ENCODE measurements at regions not wholly inside any gene's neighbourhood (a gene's known extent, or its start where the extent isn't known, plus 50 kb on each side); places are given as distances from the start of the nearest gene placed in this dataset.

GRCh38 chr22:49305214-49305965, 522.3 kb downstream of the BRD1 start:
- DNase-seq (ENCODE audit: low read depth in 2 of 2), result peak; percentile 45 to 48

DNA sequence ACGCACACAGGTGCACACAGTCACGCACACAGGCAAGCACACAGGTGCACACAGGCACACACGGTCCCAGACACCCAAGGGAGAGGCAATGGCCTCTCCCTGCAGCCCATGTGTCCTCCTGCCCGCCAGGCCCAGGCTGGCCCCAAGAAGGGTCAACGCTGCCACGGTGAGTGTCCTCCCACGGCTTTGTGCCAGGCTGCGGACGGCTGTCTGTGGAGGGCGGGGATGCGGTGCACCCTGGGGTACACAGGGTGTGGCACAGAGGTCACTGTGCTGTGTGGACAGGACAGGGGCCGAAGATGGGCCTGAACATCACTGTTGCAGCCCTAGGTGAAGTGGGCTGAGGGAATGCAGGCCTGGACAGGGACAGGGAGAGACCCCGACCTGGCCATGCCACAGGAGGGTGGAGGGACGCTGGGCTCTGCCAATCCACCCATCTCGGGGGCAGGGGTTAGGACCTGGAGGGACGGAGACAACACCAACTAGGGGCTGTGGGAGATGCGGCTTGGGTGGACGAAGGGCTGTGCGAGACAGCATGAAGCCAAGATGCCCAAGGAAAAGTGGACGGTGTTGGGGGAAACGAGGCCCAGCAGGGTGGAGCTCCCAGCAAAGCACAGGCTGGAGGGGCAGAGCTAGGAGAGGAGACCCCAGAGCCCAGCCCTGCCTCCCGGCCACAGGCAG, 523.8 kb downstream of the BRD1 start:
- DNase-seq (ENCODE audit: low read depth in 2 of 2), result no peak

DNA sequence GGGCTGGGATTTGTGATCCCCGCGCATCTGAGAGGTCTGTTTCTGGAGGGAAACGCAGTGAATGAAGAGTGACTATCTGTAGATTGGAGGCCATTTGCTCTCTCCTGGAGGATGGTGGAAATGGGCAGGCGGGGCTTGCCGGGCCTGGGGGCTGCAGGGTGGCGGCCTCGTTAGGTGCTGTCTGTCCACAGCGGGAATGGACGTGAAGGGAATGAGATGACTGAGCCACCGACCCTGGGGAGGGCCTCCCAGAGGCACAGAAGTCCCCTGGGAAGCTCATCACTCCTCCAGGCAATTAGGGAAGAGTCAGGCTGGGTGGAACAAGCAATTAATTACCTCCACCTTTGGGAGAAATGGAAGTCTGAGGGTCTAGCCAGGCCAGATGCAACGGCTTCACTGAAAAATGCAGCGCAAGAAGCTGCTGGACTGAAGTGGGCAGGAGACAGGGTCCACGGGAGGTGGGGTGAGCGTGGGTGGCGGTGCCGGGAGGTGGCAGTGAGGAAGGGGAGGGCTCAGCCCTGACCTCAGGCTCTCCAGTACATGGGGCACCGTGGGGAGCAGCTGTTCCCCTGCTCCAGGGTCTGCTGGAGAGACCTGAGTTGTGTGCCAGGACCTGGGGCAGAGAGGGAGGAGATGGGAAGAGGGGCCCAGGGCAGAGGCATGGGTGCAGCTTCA, 524.5 kb downstream of the BRD1 start:
- DNase-seq (ENCODE audit: low read depth in 2 of 2), result no peak

DNA sequence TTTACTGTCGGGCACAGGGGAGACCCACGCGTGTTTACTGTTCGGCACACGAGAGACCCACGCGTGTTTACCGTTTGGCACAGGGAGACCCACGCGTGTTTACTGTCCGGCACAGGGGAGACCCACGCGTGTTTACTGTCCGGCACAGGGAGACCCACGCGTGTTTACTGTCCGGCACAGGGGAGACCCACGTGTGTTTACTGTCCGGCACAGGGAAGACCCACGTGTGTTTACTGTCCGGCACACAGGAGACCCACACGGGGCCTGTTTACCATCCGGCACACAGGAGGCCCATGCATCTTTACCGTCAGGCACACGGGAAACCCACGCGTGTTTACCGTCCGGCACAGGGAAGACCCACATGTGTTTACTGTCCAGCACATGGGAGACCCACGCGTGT, 525.1 kb downstream of the BRD1 start:
- no peak for DNase-seq (ENCODE audit: low read depth in 2 of 2)

GRCh38 chr22:49302150-49302460, 525.6 kb downstream of the BRD1 start:
- no peak for DNase-seq (ENCODE audit: low read depth in 2 of 2)

DNA sequence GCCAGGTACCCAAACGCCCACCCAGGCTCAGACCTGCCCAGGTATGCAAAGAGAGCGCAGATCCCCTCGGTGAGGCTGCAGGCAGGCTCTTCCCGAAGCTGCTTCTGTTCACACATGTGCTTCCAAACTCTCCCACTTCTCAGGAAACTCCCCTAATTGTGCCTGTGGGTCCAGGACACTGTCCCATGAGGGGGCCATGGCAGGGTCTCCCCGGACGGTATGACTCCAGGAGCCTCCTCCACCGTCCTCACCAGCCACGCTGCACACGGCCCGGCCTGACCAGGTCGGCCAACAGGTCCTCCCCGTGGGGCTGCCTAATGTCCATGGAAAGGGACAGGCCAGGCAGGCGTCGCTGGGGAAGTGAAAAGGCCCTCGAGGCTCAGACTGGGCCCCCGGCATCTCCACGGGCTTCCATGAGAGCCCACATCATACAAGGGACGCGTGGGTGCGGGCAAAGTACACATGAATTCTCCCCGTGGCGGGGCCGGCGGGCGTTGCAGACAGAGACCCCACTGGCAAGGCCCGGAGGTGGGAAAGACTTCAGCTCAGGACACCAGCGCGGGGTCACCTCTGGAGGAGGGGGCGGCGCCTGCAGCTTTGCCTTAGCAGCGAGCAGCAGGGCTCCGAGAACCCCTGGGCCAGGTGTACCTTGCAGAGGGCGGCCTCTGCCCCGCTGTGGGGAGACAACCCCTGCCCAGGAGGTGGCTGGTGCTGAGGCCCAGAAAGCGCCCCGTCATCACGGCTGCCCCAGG, 526.1 kb downstream of the BRD1 start:
- no peak for DNase-seq (ENCODE audit: low read depth in 2 of 2)

DNA sequence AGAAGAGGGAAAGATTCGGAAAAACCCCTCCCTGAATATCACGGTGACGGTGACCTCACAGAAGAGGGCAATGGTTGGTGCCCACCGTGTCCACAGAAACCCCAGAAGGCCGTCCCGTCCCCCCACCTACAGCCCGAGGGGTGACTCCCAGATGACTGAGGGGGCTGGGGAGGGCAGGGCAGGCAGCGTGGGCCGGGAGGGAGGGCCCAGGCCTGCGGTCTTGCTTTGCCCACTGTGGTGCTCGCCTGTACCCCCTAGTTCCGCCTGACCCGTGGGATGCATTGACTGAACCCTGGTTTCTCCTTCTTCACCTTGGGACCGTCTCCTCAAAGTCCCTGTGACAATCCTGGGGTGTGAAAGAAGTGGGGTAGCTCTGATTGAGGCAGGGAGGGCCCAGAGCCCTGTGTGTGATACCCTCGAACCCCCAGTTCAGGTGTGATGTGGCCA, 526.7 kb downstream of the BRD1 start:
- DNase-seq (ENCODE audit: low read depth in 2 of 2), result no peak

DNA sequence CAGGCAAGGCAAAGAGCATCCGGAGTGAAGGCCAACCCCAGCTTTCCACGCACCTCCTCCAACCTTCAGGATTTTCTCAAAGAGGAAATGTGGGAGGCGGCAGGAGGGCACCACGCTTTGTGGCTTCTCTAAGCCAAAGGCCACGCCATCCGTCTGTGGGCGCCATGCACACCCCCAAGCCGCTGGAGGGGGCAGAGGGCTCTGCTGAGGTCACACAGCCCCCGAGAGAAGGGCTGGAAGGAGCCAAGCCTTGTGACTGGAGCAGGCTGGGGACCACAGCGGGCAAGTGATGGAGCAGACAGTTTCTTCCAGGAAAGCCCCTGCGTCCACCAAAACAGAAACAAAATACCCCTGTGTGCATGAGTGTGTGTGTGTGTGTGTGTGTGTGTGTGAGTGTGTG, 527.4 kb downstream of the BRD1 start:
- DNase-seq (ENCODE audit: low read depth in 2 of 2), result no peak

GRCh38 chr22:49299821-49300231, 527.8 kb downstream of the BRD1 start:
- DNase-seq (ENCODE audit: low read depth in 2 of 2), result no peak

DNA sequence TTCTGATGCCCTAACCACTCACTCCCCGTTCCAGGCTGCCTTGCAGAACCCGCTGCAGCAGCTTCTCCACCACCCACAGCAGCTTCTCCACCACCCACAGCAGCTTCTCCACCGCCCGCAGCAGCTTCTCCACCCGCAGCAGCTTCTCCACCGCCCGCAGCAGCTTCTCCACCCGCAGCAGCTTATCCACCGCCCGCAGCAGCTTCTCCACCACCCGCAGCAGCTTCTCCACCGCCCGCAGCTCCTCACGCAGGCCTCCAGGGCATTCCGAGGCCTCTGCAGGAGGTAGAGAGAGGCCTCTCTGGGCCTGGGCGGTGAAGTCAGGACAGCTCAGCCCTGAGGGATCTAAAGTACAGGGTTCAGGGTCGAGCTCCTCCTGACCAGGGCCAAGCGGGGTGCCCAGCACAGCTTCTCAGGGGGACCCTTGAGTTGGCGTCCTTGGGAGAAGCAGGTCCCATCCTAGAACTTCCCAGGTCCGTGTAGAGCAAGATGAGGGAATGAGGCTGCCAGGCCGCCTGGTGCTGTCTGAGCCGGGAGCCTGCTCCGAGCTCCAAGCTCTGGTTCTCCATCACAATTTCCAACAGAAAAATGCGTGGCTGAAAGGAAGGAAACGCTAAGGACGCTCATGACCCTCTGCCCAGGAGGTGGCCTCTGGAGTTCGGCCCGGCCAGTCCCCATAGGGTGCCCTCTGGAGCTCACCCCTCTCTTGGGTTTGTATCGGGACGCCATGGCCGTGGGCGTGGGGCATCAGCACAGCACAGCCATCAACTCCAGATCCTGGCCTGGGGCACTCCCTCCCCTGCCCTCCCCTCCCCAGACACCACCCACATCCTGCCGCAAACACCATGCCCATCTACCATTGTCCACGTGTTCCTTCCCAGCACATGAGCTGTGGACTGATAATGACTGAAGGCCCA, 528.6 kb downstream of the BRD1 start:
- DNase-seq (ENCODE audit: low read depth in 2 of 2), result no peak

DNA sequence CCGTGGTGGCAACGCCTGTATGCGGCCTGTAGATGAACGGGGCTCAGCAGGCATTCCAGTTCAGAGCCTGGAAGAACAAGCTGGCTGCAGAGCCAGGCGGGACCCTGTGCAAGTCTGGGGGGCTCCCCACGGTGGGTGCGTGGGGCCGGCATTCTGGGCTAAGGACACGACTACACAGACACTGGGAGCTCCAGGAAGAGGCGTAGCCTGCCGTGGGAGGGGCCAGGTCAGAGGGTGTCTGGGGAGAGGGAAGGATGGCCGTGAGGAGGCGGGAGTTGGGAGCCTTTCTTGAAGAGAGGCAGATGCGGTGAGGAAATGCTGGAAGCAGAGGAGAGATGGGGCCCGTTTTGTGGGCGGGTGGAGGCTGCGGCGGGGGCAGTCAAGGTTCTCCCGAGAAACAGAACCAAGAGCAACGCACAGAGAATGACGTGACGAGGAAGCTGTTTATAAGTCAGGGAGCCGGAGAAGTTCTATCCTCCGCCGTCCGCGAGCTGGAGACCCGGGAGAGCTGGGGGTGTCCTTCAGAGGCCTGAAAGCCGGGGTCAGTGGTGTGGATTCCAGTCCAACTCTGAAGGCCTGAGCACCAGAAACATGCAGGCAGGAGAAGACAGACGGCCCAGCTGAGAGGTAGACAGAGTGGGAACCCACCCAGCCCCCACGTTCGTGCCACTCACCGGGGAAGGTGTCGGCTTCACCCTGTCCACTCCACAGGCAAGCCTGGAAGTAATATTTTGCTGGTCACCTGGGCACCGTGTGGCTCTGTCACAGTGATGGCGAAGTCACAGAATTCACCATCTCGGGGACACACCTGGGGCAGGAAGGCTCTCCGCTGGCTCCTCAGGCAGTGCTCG, 529.6 kb downstream of the BRD1 start:
- DNase-seq (ENCODE audit: low read depth in 2 of 2), result no peak

DNA sequence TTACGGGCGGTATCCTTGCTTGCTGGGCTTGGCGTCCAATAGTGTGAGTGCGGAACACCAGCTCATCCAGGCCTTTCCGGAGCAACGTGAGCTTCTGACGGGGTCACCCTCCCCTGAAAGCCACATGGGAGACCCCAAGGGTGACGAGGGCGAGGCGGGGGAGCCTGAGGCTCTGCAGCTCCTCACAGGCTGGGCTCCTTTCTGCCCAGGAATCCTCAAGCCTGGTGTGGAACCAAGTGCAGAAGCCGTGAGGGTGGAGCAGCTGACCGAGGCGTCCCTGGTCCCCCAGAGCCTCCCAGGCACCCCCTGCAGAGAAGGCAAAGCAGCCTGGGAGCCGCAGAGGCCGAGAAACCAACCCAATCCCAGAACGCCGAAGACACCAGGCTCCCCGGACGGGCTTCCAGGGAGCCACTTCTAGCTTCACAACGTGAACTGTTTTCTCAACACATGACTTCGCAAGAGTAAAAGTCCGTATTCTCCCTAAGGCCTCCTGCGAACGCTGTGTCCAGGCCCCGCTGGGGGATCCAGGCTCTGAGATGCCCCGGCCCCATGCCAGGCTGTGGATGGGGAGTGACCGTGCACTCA, 530.3 kb downstream of the BRD1 start:
- DNase-seq (ENCODE audit: low read depth in 2 of 2), result no peak

GRCh38 chr22:49296561-49296960, 531.1 kb downstream of the BRD1 start:
- DNase-seq (ENCODE audit: low read depth in 2 of 2), result no peak

DNA sequence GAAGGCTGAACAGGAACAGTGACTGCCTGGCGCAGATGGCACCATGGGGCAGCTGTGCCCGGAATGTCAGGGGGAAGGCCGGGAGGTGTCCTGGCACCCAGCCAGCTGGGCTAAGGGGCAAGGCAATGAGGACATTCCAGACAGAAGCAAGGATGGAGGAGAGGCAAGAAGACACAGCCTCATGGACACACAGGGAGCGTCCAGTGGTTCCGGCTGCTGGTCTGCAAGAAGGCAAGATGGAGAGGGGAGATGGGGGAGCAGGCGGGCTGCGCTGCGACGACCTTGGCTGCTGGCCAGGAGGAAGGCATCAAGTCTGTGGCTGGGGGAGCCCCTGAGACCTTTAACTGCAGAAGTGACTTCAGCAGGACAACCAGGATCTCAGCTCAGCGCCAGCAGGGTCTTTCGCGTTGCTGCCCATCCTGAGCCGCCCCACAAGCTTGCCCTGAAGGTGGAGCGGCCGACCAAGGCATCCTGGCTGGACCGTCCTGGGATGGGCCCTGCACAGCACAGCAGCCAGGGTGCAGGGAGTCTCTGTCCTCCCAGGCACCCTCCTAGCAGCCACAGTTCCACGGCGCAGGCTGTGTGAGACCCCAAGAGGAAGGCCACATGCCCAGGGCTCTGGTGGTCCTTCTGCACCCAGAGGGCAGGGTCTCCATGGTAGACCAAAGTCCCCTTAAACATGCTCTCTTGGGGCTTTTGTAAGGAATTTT, 531.7 kb downstream of the BRD1 start:
- DNase-seq (ENCODE audit: low read depth in 2 of 2), result no peak

GRCh38 chr22:49295465-49295743, 532.3 kb downstream of the BRD1 start:
- DNase-seq (ENCODE audit: low read depth in 2 of 2), result no peak

GRCh38 chr22:49294656-49295464, 532.8 kb downstream of the BRD1 start:
- no peak for DNase-seq (ENCODE audit: low read depth in 2 of 2)

DNA sequence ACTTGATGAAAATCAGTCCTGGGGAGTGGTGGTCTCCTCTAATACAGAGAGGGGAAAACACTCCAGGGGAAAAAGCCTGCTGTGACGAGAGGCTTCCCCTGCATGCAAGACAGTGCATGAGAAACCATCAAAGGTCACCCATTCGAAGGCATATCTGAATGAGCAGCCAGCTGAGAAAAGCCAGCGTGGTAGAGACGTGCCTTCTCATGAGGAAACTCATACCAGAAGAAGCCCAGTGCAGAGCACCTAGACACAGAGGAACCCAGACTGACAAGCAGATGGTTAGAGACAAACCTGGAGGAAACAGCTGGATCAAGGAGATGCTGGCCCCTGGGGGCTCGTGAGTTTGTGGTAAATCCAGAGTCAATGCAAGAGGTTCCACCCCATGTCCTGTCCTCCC, 534.8 kb downstream of the BRD1 start:
- no peak for DNase-seq (ENCODE audit: low read depth in 2 of 2)

DNA sequence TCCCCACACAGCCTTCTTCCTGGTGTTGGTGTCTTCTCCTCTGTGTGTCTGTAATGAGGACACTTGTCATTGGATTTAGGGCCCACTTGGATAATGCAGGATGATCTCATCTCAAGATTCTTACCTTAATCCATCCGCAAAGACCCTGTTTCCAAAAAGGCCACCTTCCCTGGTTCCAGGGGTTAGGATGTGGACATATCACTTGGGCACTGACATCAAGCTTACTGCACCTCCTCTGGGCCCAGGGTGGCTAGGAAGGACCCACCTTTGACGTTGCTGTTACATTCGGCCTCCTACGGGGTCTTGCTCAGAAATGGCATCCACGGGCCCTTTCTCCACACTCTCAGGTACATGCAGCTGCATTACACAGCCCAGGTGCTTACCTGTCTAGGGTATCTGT, 535.9 kb downstream of the BRD1 start:
- DNase-seq (ENCODE audit: low read depth in 2 of 2), result no peak

DNA sequence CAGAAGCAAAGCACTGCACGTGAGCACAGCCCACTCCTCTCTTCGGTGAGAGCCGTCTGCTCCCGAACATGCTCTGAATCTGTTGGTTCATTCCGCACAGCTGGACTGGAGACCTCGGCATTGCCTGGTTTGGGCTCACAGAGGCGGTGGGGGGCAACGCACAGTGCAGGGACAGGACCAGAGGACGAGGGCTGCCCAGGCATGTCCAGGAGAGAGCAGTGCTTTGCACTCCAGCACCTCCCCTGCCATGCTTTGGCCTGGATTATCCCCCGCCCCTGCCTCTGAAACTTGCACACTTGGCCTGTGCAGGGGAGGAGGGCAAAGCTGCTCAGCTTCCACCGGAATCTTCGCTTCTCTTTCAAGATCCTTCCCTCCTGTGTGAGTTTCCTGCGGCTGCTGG, 536.5 kb downstream of the BRD1 start:
- no peak for DNase-seq (ENCODE audit: low read depth in 2 of 2)
